Rectal smooth muscle tissue (tissue), 1 donor: ENCODE measurements at regions not wholly inside any gene's neighbourhood (a gene's known extent, or its start where the extent isn't known, plus 50 kb on each side); places are given as distances from the start of the nearest gene placed in this dataset.
"Not testable (repeated sequence)": the region's sequence is repeated elsewhere in the genome, so short reads cannot be mapped to it uniquely, and the experiment has no call there.

Experiments
- H3K27ac ChIP-seq: one replicate; pipeline ENCODE4 v1.7.0; 2013; ENCODE audit warnings: low read depth, low read length, inconsistent platforms
- H3K27me3 ChIP-seq: one replicate; pipeline ENCODE4 v1.7.0; 2013; ENCODE audit warnings: low read length; ENCODE audit not compliant: control insufficient read depth, insufficient read depth
- H3K36me3 ChIP-seq: one replicate; pipeline ENCODE4 v1.7.0; 2013; ENCODE audit warnings: low read length; ENCODE audit not compliant: control insufficient read depth, insufficient read depth
- H3K4me1 ChIP-seq: one replicate; pipeline ENCODE4 v1.7.0; 2013; ENCODE audit warnings: low read length; ENCODE audit not compliant: control insufficient read depth, insufficient read depth
- H3K4me3 ChIP-seq: one replicate; pipeline ENCODE4 v1.7.0; 2013; ENCODE audit warnings: low read length
- H3K9ac ChIP-seq: one replicate; pipeline ENCODE4 v1.7.0; 2013; ENCODE audit warnings: low read length

DNA sequence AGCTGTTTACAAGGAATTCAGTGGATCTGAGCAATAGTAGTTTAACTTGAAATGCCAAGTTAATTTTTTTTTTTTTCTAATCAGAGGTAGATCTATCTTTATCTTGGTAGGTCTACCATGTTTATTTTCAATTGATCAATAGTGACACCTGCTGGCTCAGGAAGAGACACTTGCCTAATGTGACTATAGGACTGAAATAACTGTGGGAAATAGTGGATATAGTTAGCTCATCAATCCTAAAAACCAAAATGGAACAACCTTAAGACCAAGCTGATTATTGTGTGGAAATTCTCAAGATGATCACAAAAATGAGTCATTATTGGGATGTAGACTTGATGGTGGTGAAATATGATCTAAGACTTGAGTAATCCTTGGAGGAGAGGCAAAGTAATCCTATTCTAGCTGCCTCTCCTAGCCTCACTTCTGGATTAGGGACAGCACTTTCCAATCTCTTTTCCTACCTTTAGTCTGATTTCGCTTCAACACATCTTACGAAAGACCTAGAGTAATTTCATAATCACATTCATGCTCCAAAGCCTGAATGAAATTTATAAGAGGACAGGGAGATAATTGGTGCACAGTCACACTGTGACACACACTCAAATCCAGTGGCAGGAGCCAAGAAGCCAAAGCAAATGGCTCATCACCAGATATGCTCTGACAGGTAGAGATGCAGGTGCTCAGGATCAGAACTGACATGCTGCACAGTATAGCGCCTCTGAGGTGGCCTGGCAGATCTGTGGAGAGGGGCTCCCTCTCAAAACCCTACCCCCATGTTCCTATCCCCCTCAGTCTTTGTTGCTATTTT is 156.3 kb downstream of the HMHB1 start:
- no peak overlapping the region for H3K9ac ChIP-seq
- no peak overlapping the region for H3K27ac ChIP-seq

DNA sequence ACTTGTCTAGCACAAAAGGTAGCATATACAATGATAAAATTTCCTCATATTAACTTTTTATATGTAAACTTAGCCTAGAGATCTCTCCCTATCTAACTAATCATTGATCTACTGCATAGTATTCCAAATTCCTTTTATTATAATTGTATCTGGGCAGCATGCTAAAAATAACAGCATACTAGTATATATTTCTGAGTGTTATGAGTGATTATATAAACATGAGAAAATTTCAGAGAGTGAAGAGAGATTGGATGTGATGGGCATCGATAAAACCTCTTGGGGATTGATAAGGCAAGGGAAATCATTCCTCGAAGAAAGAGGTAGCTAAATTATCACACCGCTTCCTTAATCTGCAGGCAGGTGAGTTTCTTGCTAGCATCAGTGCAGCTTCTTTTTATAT is 158.2 kb downstream of the HMHB1 start:
- Histone ChIP-seq H3K9ac (no peak overlapping the region), H3K27ac (no peak overlapping the region), H3K4me3 (no peak overlapping the region), H3K27me3 (no peaks in the 10 kb centered on the region), H3K36me3 (no peaks in the 10 kb centered on the region), H3K4me1 (no peaks in the 10 kb centered on the region)

More for the DNA sequence above, 156.3 kb downstream of the HMHB1 start:
- Histone ChIP-seq H3K27me3 (no peaks in the 10 kb centered on the region), H3K36me3 (no peaks in the 10 kb centered on the region), H3K4me3 (no peak overlapping the region), H3K4me1 (no peaks in the 10 kb centered on the region)

DNA sequence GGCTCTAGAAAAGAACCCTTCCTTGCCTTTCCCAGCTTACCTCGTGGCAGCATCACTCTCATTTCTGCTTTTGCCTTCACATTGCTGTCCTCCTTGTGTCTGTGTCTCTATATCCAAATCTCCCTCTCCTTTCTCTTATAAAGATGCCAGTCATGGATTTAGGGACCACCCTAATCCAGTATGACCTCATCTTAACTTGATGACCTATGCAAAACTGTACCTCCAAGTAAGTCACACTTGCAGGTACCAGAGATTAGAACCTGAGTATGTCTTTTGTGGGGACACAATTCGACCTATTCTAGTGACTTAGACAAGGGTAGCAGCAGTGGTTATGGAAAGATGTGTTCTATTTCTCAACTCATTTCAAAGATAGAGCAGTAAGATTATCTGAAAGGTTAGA is 160.1 kb downstream of the HMHB1 start:
- Histone ChIP-seq H3K4me1 (no peaks in the 10 kb centered on the region), H3K4me3 (no peak overlapping the region), H3K9ac (no peak overlapping the region), H3K27ac (no peak overlapping the region), H3K27me3 (no peaks in the 10 kb centered on the region), H3K36me3 (no peaks in the 10 kb centered on the region)

DNA sequence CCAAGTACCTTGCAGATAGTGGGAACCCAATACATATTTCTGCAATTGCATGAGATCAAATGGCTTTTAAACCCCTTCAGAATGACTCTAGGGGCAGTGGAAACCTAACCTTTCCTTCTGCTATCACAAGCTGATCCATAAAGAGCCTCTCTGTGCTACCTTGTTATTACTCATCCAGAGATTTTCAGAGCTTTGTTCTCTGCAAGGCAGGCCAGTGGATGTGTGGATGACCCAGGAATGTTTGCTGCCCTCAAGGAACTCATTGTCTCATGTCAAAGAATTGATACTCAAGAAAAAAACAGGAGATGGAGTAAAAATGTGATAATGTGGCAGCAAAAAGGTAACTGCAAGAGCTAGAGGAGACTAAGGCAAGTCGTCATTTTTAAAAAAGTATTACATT is 164.1 kb downstream of the HMHB1 start:
- no peak overlapping the region for H3K27ac ChIP-seq
- no peaks in the 10 kb centered on the region for H3K4me1 ChIP-seq
- H3K9ac ChIP-seq, result no peak overlapping the region
- H3K27me3 ChIP-seq, result no peaks in the 10 kb centered on the region
- no peak overlapping the region for H3K4me3 ChIP-seq
- no peaks in the 10 kb centered on the region for H3K36me3 ChIP-seq

- Histone ChIP-seq H3K4me1 (no peaks in the 10 kb centered on the region), H3K4me3 (no peak overlapping the region), H3K27ac (no peak overlapping the region), H3K27me3 (no peaks in the 10 kb centered on the region), H3K9ac (no peak overlapping the region), H3K36me3 (no peaks in the 10 kb centered on the region)
Measured at GRCh38 chr5:143977891-143978461, 166.0 kb downstream of the HMHB1 start.

DNA sequence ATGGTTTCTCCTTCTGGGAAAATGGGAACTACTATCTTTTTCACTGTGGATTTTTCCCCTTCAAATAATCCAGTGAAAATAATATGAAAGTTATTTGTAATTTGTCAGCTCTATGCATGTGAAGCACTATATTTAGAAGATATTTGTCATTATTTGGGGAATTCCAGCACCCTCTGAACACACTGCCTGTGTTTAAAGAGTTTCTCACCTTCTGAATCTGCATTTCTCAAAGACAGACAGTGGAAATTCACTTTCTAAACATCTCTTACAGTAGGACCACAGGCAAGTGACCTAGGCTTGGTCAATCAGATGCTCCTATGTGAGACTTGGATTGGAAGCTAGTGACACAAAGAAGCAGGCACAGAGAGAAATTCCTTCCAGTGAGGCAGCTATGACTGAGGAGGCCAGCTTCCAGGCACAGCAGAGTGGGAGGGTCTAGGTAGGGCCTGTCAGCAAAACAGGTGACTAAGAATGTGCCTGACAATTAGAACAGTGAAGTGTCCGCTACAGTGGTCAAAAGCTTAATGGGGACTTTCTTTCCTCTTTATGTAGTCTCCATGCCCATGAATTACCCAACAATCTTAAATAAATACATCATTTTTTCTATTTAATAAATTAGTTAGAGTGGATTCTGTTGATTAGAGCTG is 167.2 kb downstream of the HMHB1 start:
- no peak overlapping the region for H3K9ac ChIP-seq
- H3K4me1 ChIP-seq, result no peaks in the 10 kb centered on the region
- H3K27me3 ChIP-seq, result no peaks in the 10 kb centered on the region
- H3K4me3 ChIP-seq, result no peak overlapping the region
- no peak overlapping the region for H3K27ac ChIP-seq
- no peaks in the 10 kb centered on the region for H3K36me3 ChIP-seq

DNA sequence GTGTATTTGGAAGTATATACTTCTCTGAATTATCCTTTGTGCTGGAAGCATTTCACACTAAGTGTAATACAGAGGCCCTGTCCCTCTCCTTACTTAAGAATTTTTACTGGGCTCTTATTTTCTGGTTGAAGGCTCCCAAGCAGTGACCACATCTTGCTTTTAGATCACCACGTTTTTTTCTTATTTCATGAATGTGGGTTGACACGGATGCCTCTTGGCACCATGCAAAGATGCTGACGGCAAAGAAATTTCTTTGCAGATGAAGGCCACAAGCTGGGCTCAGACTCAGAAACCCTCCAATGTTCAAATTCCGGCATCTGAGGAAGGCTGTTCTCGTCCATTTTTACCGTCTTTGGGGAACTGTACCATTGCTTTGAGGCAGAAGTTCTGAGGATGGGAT is 168.5 kb downstream of the HMHB1 start:
- Histone ChIP-seq H3K27ac (no peak overlapping the region), H3K27me3 (no peaks in the 10 kb centered on the region), H3K4me1 (no peaks in the 10 kb centered on the region), H3K36me3 (no peaks in the 10 kb centered on the region), H3K9ac (no peak overlapping the region), H3K4me3 (no peak overlapping the region)

DNA sequence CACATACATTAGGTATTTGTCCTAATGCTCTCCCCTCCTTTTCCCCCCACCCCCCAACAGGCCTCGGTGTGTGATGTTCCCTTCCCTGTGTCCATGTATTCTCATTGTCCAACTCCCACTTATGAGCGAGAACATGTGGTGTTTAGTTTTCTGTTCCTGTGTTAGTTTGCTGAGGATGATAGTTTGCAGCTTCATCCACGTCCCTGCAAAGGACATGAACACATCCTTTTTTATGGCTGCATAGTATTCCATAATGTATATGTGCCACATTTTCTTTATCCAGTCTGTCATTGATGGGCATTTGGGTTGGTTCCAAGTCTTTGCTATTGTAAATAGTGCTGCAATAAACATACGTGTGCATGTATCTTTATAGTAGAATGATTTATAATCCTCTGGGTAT is 171.0 kb downstream of the HMHB1 start:
- H3K4me1 ChIP-seq, H3K27ac ChIP-seq, H3K4me3 ChIP-seq, H3K9ac ChIP-seq, H3K36me3 ChIP-seq, H3K27me3 ChIP-seq: not testable (repeated sequence)

- H3K4me3 ChIP-seq, result no peak overlapping the region
- H3K27ac ChIP-seq, result no peak overlapping the region
Measured at GRCh38 chr5:143985832-143986515, 174.0 kb downstream of the HMHB1 start.

DNA sequence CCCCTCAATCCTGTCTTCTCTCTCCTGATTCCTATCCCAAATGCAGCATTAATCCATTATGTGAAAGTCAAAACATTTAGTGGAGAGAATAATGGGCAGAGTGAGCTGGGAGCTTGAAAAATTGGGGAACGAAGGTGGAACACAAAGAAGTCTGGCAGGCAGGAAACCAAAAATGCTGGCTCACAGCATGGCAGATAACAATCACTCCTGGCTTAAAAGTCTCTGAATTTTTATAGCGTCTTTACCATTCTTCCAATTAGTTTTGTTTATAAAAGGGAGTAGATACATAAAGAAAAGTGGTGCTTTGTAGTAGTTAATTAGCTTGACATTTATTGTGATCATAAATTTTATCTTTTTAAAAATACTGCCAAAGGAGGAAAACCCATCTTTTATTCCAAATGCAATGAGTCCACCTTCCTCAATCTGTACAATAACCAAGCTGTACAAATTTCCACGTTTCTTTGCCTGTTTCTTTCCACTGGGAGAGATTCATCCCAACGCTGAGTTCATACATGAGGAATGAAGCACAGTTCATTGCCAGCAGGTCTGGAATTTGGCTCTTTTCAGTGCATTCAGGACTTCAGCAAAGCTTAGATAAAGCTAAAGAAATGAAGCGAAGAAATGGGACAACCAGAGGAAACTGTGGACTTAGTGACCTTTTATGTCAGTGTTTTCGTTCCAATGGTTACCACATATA is 174.7 kb downstream of the HMHB1 start:
- H3K9ac ChIP-seq, result no peak overlapping the region
- no peak overlapping the region for H3K27ac ChIP-seq
- peaks cover 9% of the 10 kb centered on the region for H3K4me1 ChIP-seq
- H3K27me3 ChIP-seq, result no peaks in the 10 kb centered on the region
- H3K4me3 ChIP-seq, result no peak overlapping the region
- H3K36me3 ChIP-seq, result no peaks in the 10 kb centered on the region

More at GRCh38 chr5:143985832-143986515, 174.0 kb downstream of the HMHB1 start:
- H3K27me3 ChIP-seq, result no peaks in the 10 kb centered on the region
- no peak overlapping the region for H3K9ac ChIP-seq
- H3K36me3 ChIP-seq, result no peaks in the 10 kb centered on the region
- H3K4me1 ChIP-seq, result peaks cover 9% of the 10 kb centered on the region

- H3K36me3 ChIP-seq, result no peaks in the 10 kb centered on the region
- H3K9ac ChIP-seq, result no peak overlapping the region
- no peak overlapping the region for H3K4me3 ChIP-seq
- no peaks in the 10 kb centered on the region for H3K27me3 ChIP-seq
- H3K4me1 ChIP-seq, result peaks cover 9% of the 10 kb centered on the region
- H3K27ac ChIP-seq, result no peak overlapping the region
Measured at GRCh38 chr5:143987264-143987663, 175.3 kb downstream of the HMHB1 start.
